Right lobe of liver (tissue), 4 donors: ENCODE measurements at regions not wholly inside any gene's neighbourhood (a gene's known extent, or its start where the extent isn't known, plus 50 kb on each side); places are given as distances from the start of the nearest gene placed in this dataset.

ENCODE experiments used
- CTCF ChIP-seq, 4 donors: fragments of 200-600 bp in 3 of 4; fragments of 450-650 bp in 1 of 4; IDR thresholded peaks; one replicate each; pipeline versions ENCODE4 v1.5.1 to v1.8.0; 2016 to 2022; ENCODE audit warnings: antibody characterized with exemption in 4 of 4, mild to moderate bottlenecking in 2 of 4
- POLR2A ChIP-seq: fragments of 450-650 bp; IDR thresholded peaks from one replicate; pipeline ENCODE4 v1.6.1; 2017; ENCODE audit warnings: antibody characterized with exemption, mild to moderate bottlenecking
- donor health status: DM: no; HTN: no; CAD: no.
- donor health status: DM: no; HTN: no; CAD: no.
- donor health status: DM: no; HTN: yes; CAD: no.

- TF ChIP-seq CTCF (IDR thresholded peaks at IDR 0.05) (no peak), POLR2A (no peak)
Measured at GRCh38 chr14:59015482-59015881, 173.0 kb upstream of the DAAM1 start.
